ENCODE measurements at regions not wholly inside any gene's neighbourhood (a gene's known extent, or its start where the extent isn't known, plus 50 kb on each side); places are given as distances from the start of the nearest gene placed in this dataset.

DNA sequence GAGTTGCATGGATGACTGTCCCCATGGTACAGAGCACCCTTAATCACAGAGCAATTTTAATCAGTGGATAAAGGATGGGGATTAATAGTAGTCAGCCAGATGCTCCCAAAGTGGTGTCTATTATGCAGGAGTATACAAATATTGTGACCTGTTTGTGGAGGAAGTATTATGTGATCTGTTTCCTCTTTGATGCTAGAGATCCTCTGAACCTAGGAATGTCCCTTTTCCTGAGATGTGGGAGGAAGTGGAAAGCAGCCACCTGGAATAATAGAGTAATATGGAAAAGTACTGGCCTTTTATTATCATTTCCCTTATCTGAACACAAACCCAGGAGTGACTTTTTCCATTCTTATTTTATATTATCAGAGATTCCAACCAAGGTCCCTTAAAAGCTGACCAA, 94.2 kb upstream of the EFEMP1 start:
- no peak overlapping the region for H3K4me3 ChIP-seq (ENCODE audit: low read depth, low read length)
- no peak for TF ChIP-seq CTCF (IDR thresholded peaks at IDR 0.05; ENCODE audit: insufficient read depth, low read depth, low read length, missing control alignments)
- DNase-seq (ENCODE audit: low read depth): no peak

- no peak for TF ChIP-seq CTCF (IDR thresholded peaks at IDR 0.05; ENCODE audit: insufficient read depth, low read depth, low read length, missing control alignments)
- H3K4me3 ChIP-seq (ENCODE audit: low read depth, low read length): no peak overlapping the region
- DNase-seq (ENCODE audit: low read depth): no peak
These were observed 94.7 kb upstream of the EFEMP1 start for GRCh38 chr2:56018267-56018666.

- TF ChIP-seq CTCF (IDR thresholded peaks at IDR 0.05; ENCODE audit: insufficient read depth, low read depth, low read length, missing control alignments): no peak
- H3K4me3 ChIP-seq (ENCODE audit: low read depth, low read length): no peak overlapping the region
These were observed 97.5 kb upstream of the EFEMP1 start for GRCh38 chr2:56021136-56021474.

DNA sequence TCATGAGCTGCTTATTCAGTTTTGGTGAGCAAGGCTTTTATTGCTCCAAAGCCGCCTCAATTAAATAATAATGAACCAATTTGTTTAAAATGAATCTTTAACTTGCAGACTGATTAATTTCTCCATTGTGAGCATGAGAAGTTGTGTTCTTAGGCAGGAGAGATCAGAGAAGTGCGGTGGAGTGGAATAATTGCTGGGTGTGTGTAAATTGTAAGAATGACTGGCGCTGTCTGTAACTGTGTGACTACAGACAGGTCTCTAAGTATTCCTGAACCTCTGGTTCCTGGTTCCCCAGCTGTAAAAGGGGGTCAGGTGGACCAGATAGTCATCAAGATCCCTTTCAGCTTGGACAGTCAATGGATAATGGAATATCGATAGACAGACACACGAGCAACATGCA, 98.0 kb upstream of the EFEMP1 start:
- H3K4me3 ChIP-seq (ENCODE audit: low read depth, low read length): no peak overlapping the region
- no peak for TF ChIP-seq CTCF (IDR thresholded peaks at IDR 0.05; ENCODE audit: insufficient read depth, low read depth, low read length, missing control alignments)
- no peak for DNase-seq (ENCODE audit: low read depth)

More at GRCh38 chr2:56021136-56021474, 97.5 kb upstream of the EFEMP1 start:
- no peak for DNase-seq (ENCODE audit: low read depth)

DNA sequence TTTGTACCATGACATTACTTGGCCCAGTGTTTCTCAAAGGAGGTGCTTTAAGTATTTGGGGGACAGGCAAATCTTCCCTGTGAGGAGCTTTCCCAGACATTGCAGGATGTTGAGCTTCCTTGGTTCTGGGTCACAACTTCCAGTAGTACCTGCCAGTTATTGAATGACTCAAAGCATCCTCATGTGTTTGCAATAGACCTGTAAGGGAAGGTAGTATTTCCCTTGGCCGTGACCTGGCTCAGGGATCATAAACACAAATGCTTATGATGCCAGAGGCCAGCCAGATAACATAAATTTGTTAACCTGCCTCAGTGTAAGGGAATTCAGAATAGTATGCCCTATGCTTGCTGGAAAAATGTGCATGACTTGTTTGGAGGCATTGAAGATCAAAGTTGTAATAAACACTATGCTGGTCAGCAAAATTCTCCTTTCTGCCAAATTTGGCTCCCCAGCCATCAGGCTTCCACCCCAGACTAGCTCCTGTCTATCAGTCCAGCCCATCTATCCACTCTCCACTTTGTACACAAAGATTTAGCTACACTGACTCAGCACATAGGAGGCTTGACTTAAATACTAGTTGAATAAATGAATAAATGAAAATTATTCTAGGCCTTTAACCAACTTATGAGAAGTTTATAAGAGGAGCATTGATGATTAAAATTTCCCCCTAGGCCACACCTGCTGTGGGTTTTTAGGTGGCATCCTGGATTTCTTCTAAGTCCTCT, 102.0 kb upstream of the EFEMP1 start:
- no peak overlapping the region for H3K4me3 ChIP-seq (ENCODE audit: low read depth, low read length)
- TF ChIP-seq CTCF (IDR thresholded peaks at IDR 0.05; ENCODE audit: insufficient read depth, low read depth, low read length, missing control alignments): no peak
- no peak for DNase-seq (ENCODE audit: low read depth)

- TF ChIP-seq CTCF (IDR thresholded peaks at IDR 0.05; ENCODE audit: insufficient read depth, low read depth, low read length, missing control alignments): no peak
- no peak for DNase-seq (ENCODE audit: low read depth)
- H3K4me3 ChIP-seq (ENCODE audit: low read depth, low read length): no peak overlapping the region
These were observed 103.2 kb upstream of the EFEMP1 start for GRCh38 chr2:56026828-56027227.

GRCh38 chr2:56030062-56030461, 106.5 kb upstream of the EFEMP1 start:
- DNase-seq (ENCODE audit: low read depth): no peak
- no peak overlapping the region for H3K4me3 ChIP-seq (ENCODE audit: low read depth, low read length)
- no peak for TF ChIP-seq CTCF (IDR thresholded peaks at IDR 0.05; ENCODE audit: insufficient read depth, low read depth, low read length, missing control alignments)

All from GM12865 (cell line).